ENCODE measurements at regions not wholly inside any gene's neighbourhood (a gene's known extent, or its start where the extent isn't known, plus 50 kb on each side); places are given as distances from the start of the nearest gene placed in this dataset.

- TF ChIP-seq POLR2A (IDR thresholded peaks at IDR 0.05) (no peak), EP300 (IDR thresholded peaks at IDR 0.05) (peak; percentile 75 to 92 (median 90)), CTCF (IDR thresholded peaks at IDR 0.05) (no peak), POLR2AphosphoS5 (IDR thresholded peaks at IDR 0.05) (peak; percentile 88 to 93 (median 91))
- 66 to 79% methylated on average over 12 of the region's 12 CpGs for WGBS, 2 donors
- Histone ChIP-seq H3K36me3 (no peaks in the 10 kb centered on the region), H3K27ac (peak overlapping the region in 3 of 4 donors; percentile 74 to 79 (median 78)), H3K9me3 (no peaks in the 10 kb centered on the region), H3K4me1 (peaks cover 0 to 87% (median 83%) of the 10 kb centered on the region in 4 donors), H3K27me3 (no peaks in the 10 kb centered on the region), H3K4me3 (no peak overlapping the region)
- peak; percentile 90 for DNase-seq
- intact Hi-C loops (cut with DNase I), result loop anchor here (1.0 to 5.0 kb wide), 5 partner anchors 63 to 181 kb away; partner anchors contain the start of gene ETS2
Measured at GRCh38 chr21:38987633-38988508, 182.1 kb downstream of the ETS2 start.

DNA sequence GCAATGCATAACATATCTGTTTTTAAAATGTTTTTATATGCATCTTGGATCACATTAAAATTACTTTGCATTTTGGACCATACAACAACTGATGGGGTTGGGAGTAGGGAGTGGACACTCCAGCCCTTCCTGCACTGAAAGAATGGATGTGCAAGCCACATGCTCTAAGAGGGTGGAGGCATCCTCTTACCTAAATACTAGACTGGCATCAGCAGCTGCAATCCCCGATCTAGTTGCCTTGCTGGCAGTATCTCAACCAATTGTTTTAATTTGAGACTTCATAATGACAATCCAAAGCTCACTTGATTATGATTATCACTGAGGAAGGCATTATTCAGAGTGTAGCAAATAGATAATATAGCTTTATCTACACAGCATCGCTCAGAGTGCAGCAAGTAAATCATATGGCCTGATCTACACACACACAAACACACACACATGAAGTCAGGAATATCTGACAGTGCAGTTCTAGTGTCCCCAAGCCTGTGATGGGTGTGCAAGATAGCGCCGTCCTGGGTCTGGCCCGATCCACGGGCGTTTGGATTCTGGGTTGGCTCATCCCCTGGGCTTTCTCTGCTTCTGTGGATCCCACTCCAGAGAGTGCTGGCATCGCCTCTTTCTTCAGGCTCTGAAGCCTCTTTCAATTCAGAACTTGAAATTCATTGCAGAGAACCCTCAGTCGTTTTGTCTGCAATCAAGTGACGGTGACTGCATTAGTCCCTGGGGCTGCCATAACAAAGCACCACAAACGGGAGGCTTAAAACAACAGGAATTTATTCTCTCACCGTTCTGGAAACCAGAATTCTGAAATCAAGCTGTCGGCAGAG is 181.3 kb downstream of the ETS2 start:
- Histone ChIP-seq H3K36me3 (no peaks in the 10 kb centered on the region), H3K27ac (peak overlapping the region in 3 of 4 donors; percentile 74 to 79 (median 78)), H3K4me3 (no peak overlapping the region), H3K9me3 (no peaks in the 10 kb centered on the region), H3K27me3 (no peaks in the 10 kb centered on the region), H3K4me1 (peaks cover 0 to 79% (median 75%) of the 10 kb centered on the region in 4 donors)
- no peak for DNase-seq
- TF ChIP-seq EP300 (IDR thresholded peaks at IDR 0.05), result no peak
- no peak for TF ChIP-seq POLR2A (IDR thresholded peaks at IDR 0.05)
- TF ChIP-seq POLR2AphosphoS5 (IDR thresholded peaks at IDR 0.05), result no peak
- TF ChIP-seq CTCF (IDR thresholded peaks at IDR 0.05), result no peak
- 83 to 85% methylated on average over 13 of the region's 13 CpGs for WGBS, 2 donors
- intact Hi-C loops (cut with DNase I), result loop anchor here (5.0 kb wide), 1 partner anchor 180 kb away; the partner anchor contains the start of gene ETS2

GRCh38 chr21:38986406-38986805 is 180.7 kb downstream of the ETS2 start:
- intact Hi-C loops (cut with DNase I), result loop anchor here (5.0 kb wide), 1 partner anchor 179 kb away; the partner anchor contains the start of gene ETS2
- Histone ChIP-seq H3K27ac (peak overlapping the region in 1 of 4 donors; percentile 79), H3K9me3 (no peaks in the 10 kb centered on the region), H3K4me1 (peaks cover 0 to 75% (median 69%) of the 10 kb centered on the region in 4 donors), H3K4me3 (no peak overlapping the region), H3K36me3 (no peaks in the 10 kb centered on the region), H3K27me3 (no peaks in the 10 kb centered on the region)
- 94 to 96% methylated on average over 5 of the region's 5 CpGs for WGBS, 2 donors
- TF ChIP-seq POLR2AphosphoS5 (IDR thresholded peaks at IDR 0.05) (no peak), POLR2A (IDR thresholded peaks at IDR 0.05) (no peak), EP300 (IDR thresholded peaks at IDR 0.05) (no peak), CTCF (IDR thresholded peaks at IDR 0.05) (no peak)
- DNase-seq, result no peak

GRCh38 chr21:38985568-38986378 is 180.0 kb downstream of the ETS2 start:
- peak; percentile 91 for DNase-seq
- Histone ChIP-seq H3K4me1 (peaks cover 0 to 68% (median 62%) of the 10 kb centered on the region in 4 donors), H3K27me3 (no peaks in the 10 kb centered on the region), H3K27ac (peak overlapping the region; percentile 60 to 79 (median 73)), H3K4me3 (no peak overlapping the region), H3K36me3 (no peaks in the 10 kb centered on the region), H3K9me3 (no peaks in the 10 kb centered on the region)
- intact Hi-C loops (cut with DNase I), result loop anchor here (5.0 kb wide), 1 partner anchor 178 kb away; the partner anchor contains the start of gene ETS2
- WGBS, 2 donors, result 33 to 72% methylated on average over 18 of the region's 18 CpGs
- TF ChIP-seq POLR2A (IDR thresholded peaks at IDR 0.05) (no peak), POLR2AphosphoS5 (IDR thresholded peaks at IDR 0.05) (peak; percentile 59 to 91 (median 63)), EP300 (IDR thresholded peaks at IDR 0.05) (peak in 1 of 4 donors; percentile 74)

All from sigmoid colon (tissue), 6 donors.